ENCODE measurements at regions not wholly inside any gene's neighbourhood (a gene's known extent, or its start where the extent isn't known, plus 50 kb on each side); places are given as distances from the start of the nearest gene placed in this dataset.

DNA sequence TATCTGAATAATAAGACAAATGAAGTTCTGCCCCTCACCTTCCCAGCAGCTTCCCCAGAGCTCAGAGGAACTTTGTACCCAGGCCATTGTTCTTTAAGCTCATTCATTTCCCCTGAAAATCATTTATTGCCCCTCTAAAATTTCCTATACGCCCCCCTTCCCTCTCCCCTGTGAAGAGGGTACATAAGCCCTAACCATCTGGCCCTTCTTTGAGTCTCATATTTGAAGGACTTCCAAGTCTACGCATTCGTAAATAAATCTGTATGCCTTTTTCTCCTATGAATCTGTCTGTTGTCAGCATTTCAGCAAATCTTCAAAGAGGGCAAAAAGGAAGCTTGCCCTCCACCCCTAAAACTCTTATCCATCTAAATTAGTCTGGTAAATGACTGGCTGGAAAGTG lies 73.1 kb upstream of the DST start:
- no peak for TF ChIP-seq CTCF (IDR thresholded peaks at IDR 0.05; ENCODE audit: insufficient read depth, low read depth, low read length)
- TF ChIP-seq EZH2 (IDR thresholded peaks at IDR 0.05; ENCODE audit: insufficient read depth, low read length) = no peak

All from astrocyte (in vitro differentiated cells and primary cell).